H1 (cell line): ENCODE measurements at regions not wholly inside any gene's neighbourhood (a gene's known extent, or its start where the extent isn't known, plus 50 kb on each side); places are given as distances from the start of the nearest gene placed in this dataset.

Experiments used
- CEBPB ChIP-seq: IDR thresholded peaks from 2 replicates; pipeline ENCODE4 v1.6.1; 2012; ENCODE audit warnings: low read depth, low read length
- CTCF ChIP-seq, 3 experiments: IDR thresholded peaks; 1 replicate in 2 of 3; 2 replicates in 1 of 3; pipeline versions ENCODE4 v1.5.1 to v1.6.1; 2011; ENCODE audit warnings: low read length in 3 of 3, mild to moderate bottlenecking in 3 of 3, inconsistent platforms in 2 of 3, low read depth in 1 of 3, moderate library complexity in 1 of 3; ENCODE audit not compliant: insufficient read depth in 1 of 3; ENCODE audit errors: control extremely low read depth in 1 of 3
- FOSL1 ChIP-seq: IDR thresholded peaks from 2 replicates; pipeline ENCODE4 v1.6.1; 2011; ENCODE audit warnings: mild to moderate bottlenecking, low read depth, low read length, moderate library complexity; ENCODE audit not compliant: insufficient read depth
- RAD21 ChIP-seq, 2 experiments: IDR thresholded peaks in 1 of 2; conservative IDR thresholded peaks in 1 of 2; 2 replicates each; pipeline ENCODE4 v1.6.1; 2011; ENCODE audit warnings: low read depth in 2 of 2, low read length in 2 of 2, improper control_type of control experiment in 1 of 2, inconsistent platforms in 1 of 2, mild to moderate bottlenecking in 1 of 2, moderate library complexity in 1 of 2

DNA sequence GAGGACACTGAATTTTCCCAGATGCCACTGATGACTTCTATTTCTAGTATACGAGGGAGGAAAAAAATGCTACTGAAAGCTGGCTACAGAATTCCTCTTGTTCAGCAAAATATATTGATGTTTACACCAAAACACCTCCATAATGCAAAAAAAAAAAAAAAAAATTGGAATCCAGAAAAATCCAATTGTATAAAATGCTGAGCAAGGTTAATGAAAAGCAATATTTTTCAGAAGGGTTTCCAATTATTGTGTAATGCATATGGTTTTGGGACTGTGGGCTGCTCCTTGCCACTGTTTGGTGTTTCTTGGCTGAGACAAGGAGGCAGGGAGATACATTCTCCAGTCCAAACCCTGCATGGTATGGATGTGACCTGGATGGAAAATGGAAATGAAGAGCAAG lies 83.8 kb downstream of the LSM5 start:
- TF ChIP-seq CTCF (IDR thresholded peaks at IDR 0.05; ENCODE audit: control extremely low read depth in 1 of 3, insufficient read depth in 1 of 3, low read depth in 1 of 3, low read length in 3 of 3) (no peak), CEBPB (no peak), RAD21 (IDR thresholded peaks at IDR 0.05 in 1 of 2, conservative IDR thresholded peaks at IDR 0.05 in 1 of 2; ENCODE audit: low read depth in 2 of 2, low read length in 2 of 2) (no peak), FOSL1 (no peak)
